Neural cell (in vitro differentiated cells): ENCODE measurements at regions not wholly inside any gene's neighbourhood (a gene's known extent, or its start where the extent isn't known, plus 50 kb on each side); places are given as distances from the start of the nearest gene placed in this dataset.

ENCODE experiments used
- EP300 ChIP-seq: fragments of 450-650 bp; conservative IDR thresholded peaks from 2 replicates; pipeline ENCODE4 v1.6.1; 2014; ENCODE audit warnings: antibody characterized with exemption, mild to moderate bottlenecking, moderate library complexity; ENCODE audit not compliant: poor library complexity, severe bottlenecking
- EZH2 ChIP-seq: fragments of 200-600, 300-800 bp; shearing (Covaris generic), sonication (generic); IDR thresholded peaks from 2 replicates; pipeline ENCODE4 v1.6.1; 2014; ENCODE audit warnings: antibody characterized with exemption, low read length, borderline replicate concordance, mild to moderate bottlenecking; ENCODE audit not compliant: insufficient read depth, poor library complexity, severe bottlenecking
- POLR2AphosphoS5 ChIP-seq: IDR thresholded peaks from 2 replicates; pipeline ENCODE4 v1.6.1; 2012
- TF ChIP-seq, protein P1 (sequence below): fragments of 450-650 bp; IDR thresholded peaks from 2 replicates; pipeline ENCODE4 v1.5.1; 2014; ENCODE audit warnings: antibody characterized with exemption, mild to moderate bottlenecking, moderate library complexity; ENCODE audit not compliant: poor library complexity, severe bottlenecking

DNA sequence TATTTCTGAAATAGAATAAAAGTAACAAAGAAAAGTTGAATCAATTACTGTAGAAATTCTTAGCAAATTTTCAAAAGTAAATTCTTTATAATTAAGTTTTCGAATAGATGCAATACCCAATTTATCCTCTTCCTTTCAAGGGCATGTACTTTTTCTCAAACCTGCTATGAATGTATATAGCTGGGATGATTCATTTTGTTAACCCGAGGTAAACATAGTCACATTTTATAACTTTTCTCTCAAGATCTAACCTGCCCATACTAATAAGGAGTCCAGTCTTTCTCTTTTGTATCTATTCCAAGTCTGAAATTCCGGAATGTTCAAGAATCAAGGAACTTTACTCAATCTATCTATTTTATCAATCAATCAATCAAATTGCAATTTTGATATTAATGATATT, 1072.9 kb downstream of the REEP3 start:
- TF ChIP-seq EZH2 (no peak), POLR2AphosphoS5 (no peak), EP300 (no peak)
- TF ChIP-seq, protein P1, sequence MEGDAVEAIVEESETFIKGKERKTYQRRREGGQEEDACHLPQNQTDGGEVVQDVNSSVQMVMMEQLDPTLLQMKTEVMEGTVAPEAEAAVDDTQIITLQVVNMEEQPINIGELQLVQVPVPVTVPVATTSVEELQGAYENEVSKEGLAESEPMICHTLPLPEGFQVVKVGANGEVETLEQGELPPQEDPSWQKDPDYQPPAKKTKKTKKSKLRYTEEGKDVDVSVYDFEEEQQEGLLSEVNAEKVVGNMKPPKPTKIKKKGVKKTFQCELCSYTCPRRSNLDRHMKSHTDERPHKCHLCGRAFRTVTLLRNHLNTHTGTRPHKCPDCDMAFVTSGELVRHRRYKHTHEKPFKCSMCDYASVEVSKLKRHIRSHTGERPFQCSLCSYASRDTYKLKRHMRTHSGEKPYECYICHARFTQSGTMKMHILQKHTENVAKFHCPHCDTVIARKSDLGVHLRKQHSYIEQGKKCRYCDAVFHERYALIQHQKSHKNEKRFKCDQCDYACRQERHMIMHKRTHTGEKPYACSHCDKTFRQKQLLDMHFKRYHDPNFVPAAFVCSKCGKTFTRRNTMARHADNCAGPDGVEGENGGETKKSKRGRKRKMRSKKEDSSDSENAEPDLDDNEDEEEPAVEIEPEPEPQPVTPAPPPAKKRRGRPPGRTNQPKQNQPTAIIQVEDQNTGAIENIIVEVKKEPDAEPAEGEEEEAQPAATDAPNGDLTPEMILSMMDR, result no peak
